Endodermal cell (in vitro differentiated cells): ENCODE measurements at regions not wholly inside any gene's neighbourhood (a gene's known extent, or its start where the extent isn't known, plus 50 kb on each side); places are given as distances from the start of the nearest gene placed in this dataset.
A peak's percentile ranks its signal among the peaks of the same experiment; 100 is the strongest.
"Not testable (repeated sequence)": the region's sequence is repeated elsewhere in the genome, so short reads cannot be mapped to it uniquely, and the experiment has no call there.

ENCODE experiments used
- DNase-seq: peaks from one replicate; pipeline ENCODE4 v3.0.0-alpha.2; 2017
- H3K27ac ChIP-seq: 2 replicates; pipeline ENCODE4 v1.5.1; 2013; ENCODE audit warnings: mild to moderate bottlenecking, low read depth, low read length, moderate library complexity
- H3K27me3 ChIP-seq: 2 replicates; pipeline ENCODE4 v1.6.1; 2013; ENCODE audit warnings: mild to moderate bottlenecking, low read length, moderate library complexity; ENCODE audit not compliant: insufficient read depth, control insufficient read depth, poor library complexity, severe bottlenecking
- H3K36me3 ChIP-seq: 2 replicates; pipeline ENCODE4 v1.7.0; 2013; ENCODE audit warnings: mild to moderate bottlenecking, low read length, moderate library complexity; ENCODE audit not compliant: control insufficient read depth, insufficient read depth
- H3K4me1 ChIP-seq: one replicate; pipeline ENCODE4 v1.7.0; 2013; ENCODE audit warnings: low read length; ENCODE audit not compliant: control insufficient read depth, insufficient read depth
- H3K4me3 ChIP-seq: 2 replicates; pipeline ENCODE4 v1.5.1; 2013; ENCODE audit warnings: mild to moderate bottlenecking, low read length, moderate library complexity
- H3K9ac ChIP-seq: 2 replicates; pipeline ENCODE4 v1.6.1; 2013; ENCODE audit warnings: mild to moderate bottlenecking, low read length, moderate library complexity; ENCODE audit not compliant: poor library complexity, severe bottlenecking; ENCODE audit errors: extremely low read depth
- H3K9me3 ChIP-seq: 2 replicates; pipeline ENCODE4 v1.6.1; 2013; ENCODE audit warnings: mild to moderate bottlenecking, low read length, moderate library complexity; ENCODE audit not compliant: control insufficient read depth
- H3K27ac Mint-ChIP-seq: 2 replicates; pipeline ENCODE4 v1.8.0; 2020; ENCODE audit warnings: mixed read lengths
- H3K27me3 Mint-ChIP-seq: 2 replicates; pipeline ENCODE4 v1.8.0; 2021; ENCODE audit warnings: mild to moderate bottlenecking, mixed read lengths; ENCODE audit not compliant: insufficient read depth
- H3K36me3 Mint-ChIP-seq: 2 replicates; pipeline ENCODE4 v1.8.0; 2020; ENCODE audit warnings: low read depth, mixed read lengths
- H3K4me1 Mint-ChIP-seq: 2 replicates; pipeline ENCODE4 v1.8.0; 2020; ENCODE audit warnings: mixed read lengths
- H3K4me3 Mint-ChIP-seq: 2 replicates; pipeline ENCODE4 v1.8.0; 2020; ENCODE audit warnings: mild to moderate bottlenecking, moderate library complexity, mixed read lengths
- H3K9me3 Mint-ChIP-seq: 2 replicates; pipeline ENCODE4 v1.8.0; 2020; ENCODE audit warnings: mild to moderate bottlenecking, mixed read lengths
- WGBS, 2 experiments: methylation state at CpG; one replicate each; pipeline versions ENCODE4 v1.1.5 to v1.1.7; 2013; ENCODE audit warnings: missing lambda C conversion rate in 2 of 2, mixed read lengths in 1 of 2; ENCODE audit not compliant: insufficient coverage in 1 of 2, insufficient read length in 1 of 2; 5-methylcytosine and 5-hydroxymethylcytosine counted together
- TF ChIP-seq, protein P1 (sequence below): fragments of 200-600 bp; sonication (generic); conservative IDR thresholded peaks from 2 replicates; pipeline ENCODE4 v1.5.0; 2021; ENCODE audit warnings: antibody characterized with exemption, mild to moderate bottlenecking

DNA sequence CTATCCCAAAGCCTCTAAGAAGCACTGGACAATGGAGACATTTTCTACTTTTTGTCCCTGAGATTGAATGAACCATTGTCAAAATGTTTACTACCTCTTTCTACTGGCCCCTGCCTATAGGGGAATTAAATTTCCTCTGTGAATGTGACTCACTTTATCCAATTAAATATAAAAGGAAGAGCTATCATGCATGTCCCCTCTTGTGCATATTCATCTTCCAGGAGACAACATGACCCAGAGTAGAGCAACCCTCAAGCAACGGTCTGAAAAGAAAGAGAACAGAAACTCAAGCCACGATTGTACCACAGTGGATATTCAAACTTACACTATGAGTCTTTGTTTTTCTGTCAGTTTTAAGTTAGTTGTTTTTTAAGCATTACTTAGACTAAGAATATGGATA lies 938.4 kb upstream of the ATXN7L3B start:
- no peak overlapping the region for H3K27ac ChIP-seq

GRCh38 chr12:73605925-73606324 lies 931.7 kb upstream of the ATXN7L3B start:
- H3K27ac Mint-ChIP-seq, H3K4me3 Mint-ChIP-seq, H3K36me3 Mint-ChIP-seq, H3K4me1 Mint-ChIP-seq, H3K36me3 ChIP-seq, H3K27me3 Mint-ChIP-seq, H3K4me3 ChIP-seq, H3K27me3 ChIP-seq, H3K27ac ChIP-seq, H3K9ac ChIP-seq, H3K4me1 ChIP-seq: not testable (repeated sequence)
- 83 to 85% methylated on average over 2 to 9 of the region's 9 CpGs for WGBS, 2 experiments
- peaks cover 19% of the 10 kb centered on the region for H3K9me3 ChIP-seq
- peak; percentile 77 for DNase-seq
- H3K9me3 Mint-ChIP-seq: peaks cover 48% of the 10 kb centered on the region

More for the DNA sequence above, 938.4 kb upstream of the ATXN7L3B start:
- Histone ChIP-seq H3K9ac (no peak overlapping the region), H3K9me3 (no peaks in the 10 kb centered on the region), H3K27me3 (no peaks in the 10 kb centered on the region), H3K4me1 (no peaks in the 10 kb centered on the region), H3K36me3 (no peaks in the 10 kb centered on the region), H3K4me3 (no peak overlapping the region)
- Mint-ChIP-seq H3K9me3 (no peaks in the 10 kb centered on the region), H3K36me3 (no peaks in the 10 kb centered on the region), H3K4me1 (peaks cover 2% of the 10 kb centered on the region), H3K27me3 (no peaks in the 10 kb centered on the region), H3K4me3 (no peak overlapping the region), H3K27ac (no peak overlapping the region)
- WGBS, 2 experiments: 80 to 91% methylated on average over 1 to 2 of the region's 2 CpGs
- TF ChIP-seq, protein P1, sequence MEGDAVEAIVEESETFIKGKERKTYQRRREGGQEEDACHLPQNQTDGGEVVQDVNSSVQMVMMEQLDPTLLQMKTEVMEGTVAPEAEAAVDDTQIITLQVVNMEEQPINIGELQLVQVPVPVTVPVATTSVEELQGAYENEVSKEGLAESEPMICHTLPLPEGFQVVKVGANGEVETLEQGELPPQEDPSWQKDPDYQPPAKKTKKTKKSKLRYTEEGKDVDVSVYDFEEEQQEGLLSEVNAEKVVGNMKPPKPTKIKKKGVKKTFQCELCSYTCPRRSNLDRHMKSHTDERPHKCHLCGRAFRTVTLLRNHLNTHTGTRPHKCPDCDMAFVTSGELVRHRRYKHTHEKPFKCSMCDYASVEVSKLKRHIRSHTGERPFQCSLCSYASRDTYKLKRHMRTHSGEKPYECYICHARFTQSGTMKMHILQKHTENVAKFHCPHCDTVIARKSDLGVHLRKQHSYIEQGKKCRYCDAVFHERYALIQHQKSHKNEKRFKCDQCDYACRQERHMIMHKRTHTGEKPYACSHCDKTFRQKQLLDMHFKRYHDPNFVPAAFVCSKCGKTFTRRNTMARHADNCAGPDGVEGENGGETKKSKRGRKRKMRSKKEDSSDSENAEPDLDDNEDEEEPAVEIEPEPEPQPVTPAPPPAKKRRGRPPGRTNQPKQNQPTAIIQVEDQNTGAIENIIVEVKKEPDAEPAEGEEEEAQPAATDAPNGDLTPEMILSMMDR: no peak
- no peak for DNase-seq

- Mint-ChIP-seq H3K9me3 (peaks cover 61% of the 10 kb centered on the region), H3K27me3 (no peaks in the 10 kb centered on the region), H3K4me3 (no peak overlapping the region), H3K36me3 (peaks cover 9% of the 10 kb centered on the region), H3K4me1 (peaks cover 26% of the 10 kb centered on the region), H3K27ac (peak overlapping the region; percentile 10)
- peaks cover 8% of the 10 kb centered on the region for H3K4me1 ChIP-seq
- no peak overlapping the region for H3K27ac ChIP-seq
- H3K9ac ChIP-seq: no peak overlapping the region
- TF ChIP-seq, protein P1: no peak
- peak overlapping the region; percentile 67 for H3K4me3 ChIP-seq
- no peaks in the 10 kb centered on the region for H3K27me3 ChIP-seq
- no peaks in the 10 kb centered on the region for H3K36me3 ChIP-seq
- DNase-seq: no peak
- H3K9me3 ChIP-seq: peaks cover 43% of the 10 kb centered on the region
Measured at GRCh38 chr12:73612551-73612950, 925.1 kb upstream of the ATXN7L3B start.

GRCh38 chr12:73623421-73623820 lies 914.2 kb upstream of the ATXN7L3B start:
- DNase-seq: no peak
- no peak overlapping the region for H3K9ac ChIP-seq
- Mint-ChIP-seq H3K4me1 (peaks cover 12% of the 10 kb centered on the region), H3K9me3 (peaks cover 7% of the 10 kb centered on the region), H3K27ac (no peak overlapping the region), H3K27me3 (no peaks in the 10 kb centered on the region), H3K36me3 (peaks cover 5% of the 10 kb centered on the region), H3K4me3 (no peak overlapping the region)
- no peaks in the 10 kb centered on the region for H3K4me1 ChIP-seq
- H3K27me3 ChIP-seq: no peaks in the 10 kb centered on the region
- 80 to 94% methylated on average over 1 of the region's 2 CpGs for WGBS, 2 experiments
- no peaks in the 10 kb centered on the region for H3K36me3 ChIP-seq
- TF ChIP-seq, protein P1: no peak
- no peak overlapping the region for H3K4me3 ChIP-seq
- peaks cover 12% of the 10 kb centered on the region for H3K9me3 ChIP-seq
- H3K27ac ChIP-seq: no peak overlapping the region
